HEK293 (cell line): ENCODE measurements at regions not wholly inside any gene's neighbourhood (a gene's known extent, or its start where the extent isn't known, plus 50 kb on each side); places are given as distances from the start of the nearest gene placed in this dataset.

Experiments used
- CTCF ChIP-seq: fragments of 450-650 bp; formaldehyde crosslinking; IDR thresholded peaks from 2 replicates; pipeline ENCODE4 v1.5.1; 2016; ENCODE audit warnings: missing biosample characterization, missing genetic modification characterization
- ELK4 ChIP-seq: IDR thresholded peaks from 2 replicates; pipeline ENCODE4 v1.6.1; 2011; ENCODE audit warnings: mild to moderate bottlenecking, low read depth, low read length, borderline replicate concordance
- GLIS1 ChIP-seq: fragments of 450-650 bp; formaldehyde crosslinking; IDR thresholded peaks from 2 replicates; pipeline ENCODE4 v1.5.1; 2016; ENCODE audit warnings: missing biosample characterization, missing genetic modification characterization
- HOXD13 ChIP-seq: sonication (generic); formaldehyde crosslinking; IDR thresholded peaks from 2 replicates; pipeline ENCODE4 v1.8.0; 2022; ENCODE audit warnings: missing genetic modification reagents, borderline replicate concordance
- PATZ1 ChIP-seq: fragments of 450-650 bp; formaldehyde crosslinking; IDR thresholded peaks from 2 replicates; pipeline ENCODE4 v1.5.1; 2016; ENCODE audit warnings: missing biosample characterization, missing genetic modification characterization
- PRDM2 ChIP-seq: fragments of 450-650 bp; formaldehyde crosslinking; IDR thresholded peaks from 2 replicates; pipeline ENCODE4 v1.5.1; 2016; ENCODE audit warnings: missing biosample characterization, missing genetic modification characterization, borderline replicate concordance
- ZBTB7A ChIP-seq: fragments of 450-650 bp; formaldehyde crosslinking; IDR thresholded peaks from 2 replicates; pipeline ENCODE4 v1.5.1; 2016; ENCODE audit warnings: low read depth, missing biosample characterization, missing genetic modification characterization

GRCh38 chr5:174381241-174381640 is 335.7 kb downstream of the NSG2 start:
- no peak for TF ChIP-seq GLIS1 (tag by site-specific recombination)
- no peak for TF ChIP-seq PRDM2 (tag by site-specific recombination)
- TF ChIP-seq PATZ1: no peak
- no peak for TF ChIP-seq ZBTB7A (tag by site-specific recombination)
- no peak for TF ChIP-seq ELK4
- no peak for TF ChIP-seq CTCF (tag by site-specific recombination)
- TF ChIP-seq HOXD13 (CRISPR knock-in tag): no peak
